ENCODE measurements at regions not wholly inside any gene's neighbourhood (a gene's known extent, or its start where the extent isn't known, plus 50 kb on each side); places are given as distances from the start of the nearest gene placed in this dataset.
A peak's percentile ranks its signal among the peaks of the same experiment; 100 is the strongest.
"Not testable (repeated sequence)": the region's sequence is repeated elsewhere in the genome, so short reads cannot be mapped to it uniquely, and the experiment has no call there.

DNA sequence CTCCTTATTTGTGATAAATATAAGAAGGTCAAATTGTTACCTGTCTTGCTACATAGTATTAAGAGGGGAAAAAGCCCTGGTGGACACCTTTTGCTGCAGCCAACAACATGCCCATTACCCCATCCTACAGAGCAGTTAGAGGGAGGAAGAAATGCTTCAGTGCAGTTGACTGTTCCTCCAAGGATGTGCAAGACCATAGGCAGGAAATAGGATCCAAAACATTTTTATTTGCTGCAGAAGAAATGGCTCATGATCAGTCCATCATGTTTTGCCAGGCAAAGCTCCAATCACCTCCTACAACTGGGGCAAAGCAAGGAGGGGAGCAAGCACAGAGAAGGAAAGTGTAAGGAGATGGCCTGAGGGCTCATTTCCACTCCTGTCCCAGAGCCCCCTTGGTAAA, 399.1 kb upstream of the PIK3R1 start:
- DNase-seq (ENCODE audit: low read depth), result no peak

DNA sequence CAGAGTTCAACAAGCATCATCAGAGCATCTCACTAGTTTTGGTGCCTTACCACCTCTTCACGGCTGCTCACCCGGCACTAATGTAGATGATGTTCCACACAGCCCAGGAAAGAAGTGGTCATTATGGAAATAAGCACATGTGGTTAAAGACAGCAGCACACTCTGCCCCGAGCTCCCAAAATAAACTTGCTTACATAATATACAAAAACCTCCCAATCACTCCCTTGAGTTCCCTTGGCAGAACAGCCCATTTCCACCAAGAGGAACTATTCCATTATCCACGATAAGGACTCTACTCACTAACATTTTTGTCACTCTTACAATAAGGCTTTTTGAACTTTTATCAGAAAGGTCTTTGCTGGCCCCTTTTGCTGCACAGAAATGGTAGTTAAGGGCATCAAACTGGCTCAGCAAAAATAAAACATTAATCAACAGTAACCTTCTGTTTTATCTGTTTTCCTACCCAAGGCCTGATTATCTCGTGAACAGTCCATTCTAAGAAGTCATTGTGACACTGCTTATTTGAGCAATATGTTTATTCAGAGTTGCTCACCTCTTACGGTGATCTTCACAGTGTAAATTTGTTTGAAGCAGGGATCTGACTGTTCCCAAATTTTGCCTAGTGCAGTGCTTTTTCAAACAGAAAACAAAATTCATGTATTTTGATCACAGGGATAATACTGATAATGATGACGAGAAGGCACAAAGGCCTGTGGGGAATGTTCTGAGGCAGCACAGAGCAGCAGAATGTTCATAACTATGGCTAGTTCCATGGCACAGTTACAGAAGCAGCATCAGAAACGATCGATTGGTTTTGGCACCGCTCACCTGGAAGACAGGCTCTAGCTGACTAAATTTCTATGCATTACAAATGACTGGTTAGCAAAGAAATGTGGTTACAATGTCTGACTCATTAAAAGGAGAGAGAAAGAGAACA, 399.8 kb upstream of the PIK3R1 start:
- peak; percentile 26 for DNase-seq (ENCODE audit: low read depth)

DNA sequence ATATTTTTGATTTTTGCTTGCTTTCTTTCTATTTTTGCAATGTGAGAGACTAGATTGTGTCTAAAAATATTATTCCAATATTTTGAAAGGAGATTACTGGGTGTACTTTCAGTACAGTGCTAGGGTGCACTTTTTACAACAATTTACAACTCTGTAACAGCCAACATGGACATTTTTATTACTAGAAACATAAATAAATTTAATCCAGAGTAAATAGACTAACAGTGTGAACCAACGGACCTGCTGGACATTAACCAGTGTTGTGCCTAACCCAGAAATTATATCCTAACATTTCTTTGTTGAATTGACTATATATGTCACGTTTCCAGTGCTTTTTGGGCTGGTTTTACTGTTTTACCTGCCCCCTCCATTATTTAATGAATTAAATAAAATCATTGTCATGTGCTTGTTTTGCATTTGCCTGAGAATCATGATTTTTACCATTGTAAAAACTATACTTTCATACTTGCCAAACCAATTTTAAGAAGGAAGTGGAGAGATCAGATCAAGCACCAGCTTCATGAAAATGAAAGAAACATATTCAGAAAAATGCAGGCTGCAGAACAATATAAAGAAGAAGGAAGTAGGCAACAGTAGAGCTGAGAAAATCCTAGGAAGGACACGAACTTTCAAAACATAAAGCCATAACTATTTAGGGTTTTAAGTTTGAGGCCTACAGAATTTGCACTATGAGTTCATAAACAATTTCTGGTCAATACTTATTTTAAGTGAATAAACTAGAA, 400.8 kb upstream of the PIK3R1 start:
- DNase-seq (ENCODE audit: low read depth), result no peak

DNA sequence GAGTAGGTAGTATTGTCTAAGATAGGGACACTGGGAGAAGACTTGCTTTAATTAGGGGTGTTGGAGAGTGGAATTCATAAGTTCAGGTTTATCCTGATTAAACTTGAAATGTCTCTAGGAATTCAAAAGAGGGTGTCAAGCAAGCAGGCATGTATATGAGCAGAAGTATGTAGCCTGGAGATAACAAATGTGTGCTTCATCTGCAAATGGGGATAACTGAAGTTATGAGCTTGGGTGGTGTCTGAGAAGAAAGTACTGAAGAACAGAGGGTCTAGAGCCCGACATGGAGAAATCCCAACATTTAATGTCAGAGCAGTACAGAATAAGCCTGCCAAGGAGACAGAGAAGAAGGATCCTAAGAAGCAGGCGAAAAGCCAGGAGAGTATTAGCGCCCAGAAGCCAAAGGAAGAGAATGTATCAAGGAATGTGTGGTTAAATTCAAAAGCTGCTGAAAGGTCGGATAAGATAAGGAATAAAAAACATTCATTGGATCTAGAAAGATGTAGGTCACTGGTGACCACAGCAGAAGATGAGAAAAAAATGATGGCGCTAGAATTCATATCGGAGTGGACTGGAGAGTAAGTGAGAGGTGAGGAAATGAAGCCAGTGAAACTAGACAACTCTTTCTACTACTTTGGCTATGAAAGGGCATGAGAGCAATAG, 401.5 kb upstream of the PIK3R1 start:
- no peak for DNase-seq (ENCODE audit: low read depth)

DNA sequence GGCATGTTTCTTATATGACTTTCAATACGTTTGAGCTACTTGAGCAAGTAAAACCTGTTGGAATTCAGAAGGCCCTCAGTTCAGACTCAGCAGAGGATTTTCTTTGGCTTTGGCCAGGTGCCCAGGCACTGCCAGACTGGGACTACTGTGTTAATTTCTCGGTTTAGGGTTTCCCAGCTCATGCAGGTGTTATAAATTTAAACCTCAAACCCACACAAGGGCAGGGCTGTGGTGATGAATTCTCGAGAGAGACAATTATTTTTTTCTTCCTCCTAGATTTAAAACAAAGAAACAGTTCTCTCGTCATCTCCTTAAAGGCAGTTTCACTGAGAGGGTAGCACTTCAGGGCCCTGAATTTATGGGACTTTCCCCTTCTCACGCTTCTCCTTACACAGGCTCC, 406.0 kb upstream of the PIK3R1 start:
- peak; percentile 69 for DNase-seq (ENCODE audit: low read depth)

DNA sequence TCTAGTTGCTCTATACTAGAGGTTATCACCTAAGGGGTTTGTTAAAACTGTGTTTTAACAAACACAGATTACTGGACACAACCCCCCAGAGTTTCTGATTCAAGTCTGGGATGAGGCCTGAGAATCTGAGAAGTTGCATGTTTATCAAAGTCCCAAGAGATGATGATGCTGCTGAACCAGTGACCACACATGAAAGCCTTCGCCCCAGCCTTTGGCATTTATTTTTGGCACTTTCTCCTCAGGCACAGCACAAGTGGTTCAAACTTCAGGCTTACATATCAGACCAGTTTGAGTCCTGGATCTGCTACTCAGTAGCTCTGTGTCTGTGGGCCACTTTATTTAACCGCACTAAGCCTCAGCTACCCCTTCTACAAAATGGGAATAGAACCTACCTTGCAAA, 407.2 kb upstream of the PIK3R1 start:
- peak; percentile 78 for DNase-seq (ENCODE audit: low read depth)

DNA sequence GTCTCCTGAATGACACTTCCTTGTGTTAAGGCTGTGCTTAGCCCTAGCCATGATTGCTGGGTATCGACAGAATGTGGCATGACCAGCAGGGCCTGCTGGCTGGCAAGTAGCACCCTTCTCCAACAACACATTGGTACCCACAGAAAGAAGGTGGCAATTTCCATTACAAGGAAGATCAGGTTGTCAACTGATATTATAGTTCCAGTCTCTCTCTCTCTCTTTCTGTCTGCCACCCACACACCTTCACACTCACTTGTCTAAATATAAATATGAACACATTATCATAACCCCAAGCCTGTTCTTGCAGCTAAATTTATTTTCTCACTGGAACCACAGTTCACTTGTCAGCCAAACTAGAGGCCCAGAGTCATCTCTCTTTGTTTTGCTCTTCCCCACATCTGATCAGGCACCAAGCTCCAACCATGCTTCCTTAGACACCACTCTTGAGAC, 408.1 kb upstream of the PIK3R1 start:
- peak; percentile 75 for DNase-seq (ENCODE audit: low read depth)

DNA sequence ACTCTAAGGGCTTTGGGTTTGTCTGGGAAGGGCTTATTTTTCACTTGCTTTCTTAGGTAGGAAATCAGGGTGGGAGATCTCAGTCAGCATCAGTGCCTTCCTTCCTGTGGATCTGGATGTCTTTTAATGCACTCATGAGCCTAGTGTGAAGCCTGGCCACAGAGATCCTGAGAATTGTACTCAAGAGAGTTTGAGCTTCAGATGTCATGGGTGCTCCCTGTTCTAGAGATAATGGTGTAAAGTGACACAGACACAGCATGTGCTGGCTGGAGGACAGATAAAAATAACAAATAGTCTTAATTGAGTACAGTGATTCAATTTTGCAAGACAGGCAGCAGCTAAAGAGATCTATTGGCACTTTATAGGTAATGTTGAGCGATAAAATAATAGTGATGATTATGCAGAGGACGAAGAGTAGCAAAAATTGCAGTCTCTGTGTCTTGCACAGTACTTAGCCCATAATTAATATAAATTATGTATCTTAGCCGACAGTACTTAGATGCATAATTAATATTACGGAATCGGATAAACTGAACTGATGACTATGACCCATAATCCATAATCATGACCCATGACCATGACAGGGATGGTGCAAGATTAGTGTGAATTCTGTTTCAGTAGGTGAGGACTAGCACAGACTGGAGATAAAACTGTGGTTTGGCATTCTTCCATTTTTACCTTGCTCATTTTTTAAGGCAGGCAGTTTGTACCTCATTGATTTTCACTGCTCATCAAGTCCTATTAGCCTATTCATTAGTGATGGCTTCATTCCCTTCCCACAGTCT, 408.7 kb upstream of the PIK3R1 start:
- peak; percentile 13 for DNase-seq (ENCODE audit: low read depth)

DNA sequence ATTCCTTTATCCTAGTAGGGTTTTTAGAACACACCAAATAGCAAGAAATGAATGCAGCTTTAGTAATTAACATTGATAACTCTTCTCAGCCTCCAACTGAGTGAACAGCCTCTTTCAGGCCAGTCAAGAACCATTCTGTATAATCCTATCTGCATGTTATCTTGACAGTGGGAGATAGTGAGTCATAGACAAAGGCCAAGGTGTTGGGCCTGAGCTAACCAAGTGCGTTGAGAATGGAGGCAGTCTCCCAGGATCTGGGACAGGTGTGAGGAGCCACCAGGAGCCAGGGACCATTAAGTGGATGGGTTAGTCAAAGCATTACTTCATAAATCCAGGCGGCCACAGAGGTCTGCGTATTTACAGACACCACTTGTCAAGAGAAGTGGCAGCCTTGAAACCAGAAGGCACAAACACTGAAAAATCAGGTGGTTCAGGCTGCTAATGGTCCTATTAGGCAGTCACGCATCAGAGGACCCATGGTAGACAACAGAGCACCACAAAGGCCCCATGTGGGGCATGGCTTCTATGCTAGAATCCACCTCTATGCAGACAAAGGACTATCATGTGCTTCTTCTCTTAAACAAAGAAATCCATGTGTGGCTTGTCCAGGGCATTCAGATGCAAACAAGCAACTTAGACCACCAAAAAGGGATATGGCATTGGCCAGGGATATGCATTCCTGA, 409.7 kb upstream of the PIK3R1 start:
- DNase-seq (ENCODE audit: low read depth), result no peak

DNA sequence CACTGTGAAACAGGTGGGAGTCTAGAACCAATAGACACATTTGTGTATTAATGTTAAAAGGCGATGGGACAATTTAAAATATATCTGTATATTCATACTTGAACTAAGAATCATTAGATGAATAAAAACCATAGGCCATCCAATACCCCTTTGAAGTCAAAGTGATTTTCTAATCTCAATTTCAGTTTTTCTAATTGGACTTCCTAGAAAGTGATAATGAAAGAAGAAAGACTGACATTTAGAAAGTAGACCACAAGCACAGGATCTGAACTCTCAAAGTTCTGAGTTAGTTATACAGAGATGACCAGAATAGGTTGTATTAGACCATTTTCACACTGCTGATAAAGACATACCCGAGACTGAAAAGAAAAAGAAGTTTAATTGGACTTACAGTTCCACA, 412.8 kb upstream of the PIK3R1 start:
- no peak for DNase-seq (ENCODE audit: low read depth)

DNA sequence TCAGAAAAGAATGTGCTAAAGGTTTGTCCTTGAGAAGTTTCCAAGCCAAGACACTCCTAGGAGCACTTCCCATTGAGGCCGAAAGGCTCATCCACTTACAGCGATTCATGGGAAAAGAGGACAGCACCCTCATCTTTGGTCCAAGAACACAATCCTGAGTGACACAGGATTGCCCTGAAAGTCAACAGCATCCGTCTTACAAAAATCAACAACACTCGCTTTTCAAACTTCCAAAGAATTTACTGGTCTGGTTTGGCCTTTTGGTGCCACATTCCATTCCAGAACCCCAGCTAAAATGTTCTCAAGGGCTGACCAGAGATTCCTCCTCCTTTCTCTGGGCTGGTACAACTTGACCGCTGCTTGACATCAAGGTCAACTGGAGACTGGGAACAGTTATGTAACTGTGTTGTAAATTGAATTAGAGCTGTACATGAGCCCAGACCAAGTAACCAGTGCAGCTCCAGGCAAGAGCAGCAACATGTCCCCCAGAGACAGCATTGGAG, 415.8 kb upstream of the PIK3R1 start:
- peak; percentile 47 for DNase-seq (ENCODE audit: low read depth)

DNA sequence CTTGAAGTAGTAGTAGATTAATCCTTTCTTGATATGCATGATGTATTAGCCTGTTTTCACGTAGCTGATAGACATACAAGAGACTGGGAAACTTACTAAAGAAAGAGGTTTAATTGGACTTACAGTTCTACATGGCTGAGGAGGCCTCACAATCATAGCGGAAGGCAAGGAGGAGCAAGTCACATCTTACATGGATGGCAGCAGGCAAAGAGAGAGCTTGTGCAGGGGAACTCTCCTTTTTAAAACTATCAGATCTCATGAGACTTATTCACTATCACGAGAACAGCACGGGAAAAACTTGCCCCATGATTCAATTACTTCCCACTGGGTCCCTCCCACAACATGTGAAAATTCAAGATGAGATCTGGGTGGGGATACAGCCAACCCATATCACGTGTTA, 417.1 kb upstream of the PIK3R1 start:
- not testable (repeated sequence) for DNase-seq (ENCODE audit: low read depth)

DNA sequence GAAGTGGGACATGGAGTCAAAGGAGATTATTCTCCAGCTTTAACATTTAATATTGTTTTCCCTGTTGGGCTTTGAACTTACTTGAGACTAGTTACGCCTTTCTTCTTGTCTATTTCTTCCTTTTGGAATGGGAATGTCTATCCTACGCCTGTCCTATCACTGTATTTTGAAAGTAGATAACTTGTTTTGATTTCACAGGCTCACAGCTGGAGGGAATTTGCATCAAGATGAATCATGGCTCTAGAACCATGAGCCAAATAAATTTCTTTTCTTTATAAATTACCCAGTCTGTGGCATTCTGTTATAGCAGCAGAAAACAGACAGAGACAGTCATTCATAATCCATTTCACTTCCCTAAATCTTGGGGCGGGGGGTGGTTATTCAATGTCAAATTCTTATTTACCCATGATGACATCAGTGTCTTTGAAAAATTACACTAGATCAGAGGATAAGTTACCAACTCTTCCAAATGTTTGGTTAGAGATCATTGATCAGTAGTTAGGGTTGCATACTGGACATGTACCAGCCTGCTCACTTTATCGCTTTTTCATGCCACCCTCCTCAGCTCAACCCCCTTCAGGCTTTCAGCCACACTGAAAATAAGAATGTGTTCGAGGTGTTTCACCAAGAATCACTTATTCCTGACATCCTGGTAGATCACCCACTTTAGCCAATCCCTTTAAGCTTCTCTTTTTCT, 419.6 kb upstream of the PIK3R1 start:
- DNase-seq (ENCODE audit: low read depth), result no peak

DNA sequence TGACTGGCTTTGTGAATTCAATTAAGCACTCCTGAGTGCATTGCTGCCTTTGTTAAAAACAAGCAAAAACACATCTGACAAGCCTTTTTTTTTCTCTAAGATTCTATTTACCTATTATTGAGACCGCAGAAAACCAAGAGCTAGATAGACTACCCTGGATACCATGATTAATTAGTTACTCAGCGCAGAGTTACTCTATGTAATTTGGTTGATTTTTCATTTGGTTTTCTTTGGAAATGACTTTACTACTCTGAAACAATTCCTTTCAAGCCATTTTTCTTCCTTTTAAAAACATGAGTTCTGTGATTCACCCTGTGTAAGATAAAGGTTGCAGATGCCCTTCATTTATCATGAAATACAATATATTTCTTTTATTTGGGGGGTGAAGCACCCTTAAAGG, 421.6 kb upstream of the PIK3R1 start:
- no peak for DNase-seq (ENCODE audit: low read depth)

DNA sequence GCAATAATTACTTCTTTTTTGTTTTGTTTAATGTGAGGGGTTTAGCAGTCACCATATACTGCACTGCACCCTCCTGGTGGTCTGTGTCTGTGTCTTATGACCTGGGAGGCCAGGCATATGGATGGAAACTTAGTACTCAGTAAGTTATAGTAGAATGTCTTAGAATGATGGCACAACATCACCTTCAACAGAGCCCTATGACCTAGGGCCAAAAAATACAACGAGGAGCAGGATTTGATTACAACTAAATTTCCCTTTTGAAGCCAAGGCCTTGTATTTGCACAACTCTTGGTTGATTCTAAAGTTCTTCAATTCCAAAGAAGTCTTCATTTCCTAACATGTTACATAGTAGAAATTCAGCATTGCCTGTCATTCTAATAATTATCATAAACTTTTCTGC, 422.1 kb upstream of the PIK3R1 start:
- DNase-seq (ENCODE audit: low read depth), result no peak

DNA sequence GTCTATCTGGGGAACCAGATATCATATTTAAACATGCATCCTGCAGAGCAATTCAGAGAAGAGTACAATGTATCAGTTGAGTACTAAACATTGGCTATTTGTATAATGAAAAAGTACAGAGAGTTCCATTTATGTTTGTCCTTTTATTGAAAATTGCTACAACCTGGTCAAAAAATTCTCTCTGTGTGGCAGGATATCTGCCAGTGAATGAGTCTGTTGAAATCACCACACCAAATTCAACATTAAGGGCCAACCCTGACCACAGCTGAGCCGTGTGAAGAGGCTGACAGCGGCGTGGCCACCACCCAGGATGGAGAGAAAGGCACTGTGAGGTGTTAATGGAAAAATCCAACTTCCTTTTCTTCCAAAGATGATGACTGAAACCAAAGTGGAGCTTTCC, 422.7 kb upstream of the PIK3R1 start:
- DNase-seq (ENCODE audit: low read depth), result no peak

DNA sequence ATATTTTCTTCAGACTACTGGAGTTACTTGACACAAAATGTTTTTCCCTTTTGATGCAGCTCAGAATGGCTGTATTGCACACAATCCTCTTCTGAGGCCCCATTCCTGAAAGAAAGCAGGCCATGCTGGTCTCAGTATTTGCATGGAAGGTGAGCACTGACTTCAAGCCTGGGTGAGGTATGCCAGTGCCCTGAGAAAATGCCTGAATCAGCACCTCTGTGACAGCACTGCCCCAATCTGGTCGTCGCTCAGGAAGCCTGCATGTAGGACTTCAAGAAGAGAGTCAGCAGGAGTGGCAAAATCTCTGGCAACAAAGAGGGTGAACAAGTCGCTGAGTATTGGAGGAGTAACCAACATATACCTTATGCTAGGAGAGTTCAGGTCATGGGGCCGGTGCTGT, 425.2 kb upstream of the PIK3R1 start:
- no peak for DNase-seq (ENCODE audit: low read depth)

DNA sequence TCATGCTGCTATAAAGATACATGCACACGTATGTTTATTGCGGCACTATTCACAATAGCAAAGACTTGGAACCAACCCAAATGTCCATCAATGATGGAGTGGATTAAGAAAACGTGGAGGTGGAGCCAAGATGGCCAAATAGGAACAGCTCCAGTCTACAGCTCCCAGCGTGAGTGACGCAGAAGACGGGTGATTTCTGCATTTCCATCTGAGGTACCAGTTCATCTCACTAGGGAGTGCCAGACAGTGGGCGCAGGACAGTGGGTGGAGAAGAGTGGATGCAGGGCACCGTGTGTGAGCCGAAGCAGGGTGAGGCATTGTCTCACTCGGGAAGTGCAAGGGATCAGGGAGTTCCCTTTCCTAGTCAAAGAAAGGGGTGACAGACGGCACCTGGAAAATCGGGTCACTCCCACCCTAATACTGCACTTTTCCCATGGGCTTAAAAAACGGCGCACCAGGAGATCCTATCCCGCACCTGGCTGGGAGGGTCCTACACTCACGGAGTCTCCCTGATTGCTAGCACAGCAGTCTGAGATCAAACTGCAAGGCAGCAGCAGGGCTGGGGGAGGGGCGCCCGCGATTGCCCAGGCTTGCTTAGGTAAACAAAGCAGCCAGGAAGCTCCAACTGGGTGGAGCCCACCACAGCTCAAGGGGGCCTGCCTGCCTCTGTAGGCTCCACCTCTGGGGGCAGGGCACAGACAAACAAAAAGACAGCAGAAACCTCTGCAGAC, 435.5 kb upstream of the PIK3R1 start:
- DNase-seq (ENCODE audit: low read depth), result not testable (repeated sequence)

DNA sequence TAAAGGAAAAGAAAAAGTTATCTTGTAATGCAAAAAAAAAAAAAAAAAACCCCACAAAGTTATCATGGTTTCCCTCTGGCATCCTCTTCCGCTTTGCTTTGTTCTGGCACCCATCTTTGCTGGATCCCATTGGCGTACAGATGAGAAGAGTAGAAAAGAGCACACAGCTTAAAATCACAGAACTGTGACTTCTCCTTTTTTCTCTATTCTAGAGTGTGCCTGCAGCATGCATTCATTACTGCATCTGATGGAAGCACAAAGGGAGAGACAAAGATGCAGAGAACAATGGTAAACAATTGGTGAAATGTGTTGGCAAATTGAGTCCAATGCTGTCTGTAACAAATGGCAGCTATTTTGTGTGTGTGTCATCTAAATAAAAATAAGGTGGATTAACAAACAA, 440.8 kb upstream of the PIK3R1 start:
- DNase-seq (ENCODE audit: low read depth), result no peak
